ENCODE measurements at regions not wholly inside any gene's neighbourhood (a gene's known extent, or its start where the extent isn't known, plus 50 kb on each side); places are given as distances from the start of the nearest gene placed in this dataset.

DNA sequence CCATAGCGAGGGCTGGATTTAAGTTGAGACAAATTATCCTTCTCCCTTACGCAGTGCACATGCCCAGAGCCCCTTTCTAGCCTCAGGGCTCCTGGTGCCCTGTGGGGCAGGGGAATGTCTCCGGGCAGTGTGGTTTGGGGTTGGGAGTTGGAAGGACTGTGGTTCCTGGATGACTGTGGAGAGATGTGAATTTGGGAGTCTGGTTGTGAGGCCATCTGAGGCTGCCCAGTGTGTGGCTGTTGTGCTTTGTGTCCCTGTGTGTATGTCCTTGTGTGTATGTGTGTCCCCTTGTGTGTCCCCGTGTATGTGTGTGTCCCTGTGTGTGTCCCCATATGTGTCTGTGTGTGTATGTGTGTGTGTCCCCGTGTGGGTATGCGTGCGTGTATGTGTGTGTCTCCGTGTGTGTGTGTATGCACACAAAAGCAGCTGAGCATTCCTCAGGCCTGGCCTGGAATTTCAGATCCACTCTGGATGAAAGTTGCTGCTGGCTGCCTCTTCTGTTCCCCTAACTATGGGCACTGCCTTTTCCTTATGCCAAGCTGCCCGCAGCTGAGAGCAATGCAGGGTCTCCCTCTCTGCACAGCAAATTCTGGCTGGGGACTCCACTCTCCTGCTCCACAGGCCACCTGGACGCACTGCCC, 65.4 kb downstream of the UBIAD1 start:
- DNase-seq: no peak

DNA sequence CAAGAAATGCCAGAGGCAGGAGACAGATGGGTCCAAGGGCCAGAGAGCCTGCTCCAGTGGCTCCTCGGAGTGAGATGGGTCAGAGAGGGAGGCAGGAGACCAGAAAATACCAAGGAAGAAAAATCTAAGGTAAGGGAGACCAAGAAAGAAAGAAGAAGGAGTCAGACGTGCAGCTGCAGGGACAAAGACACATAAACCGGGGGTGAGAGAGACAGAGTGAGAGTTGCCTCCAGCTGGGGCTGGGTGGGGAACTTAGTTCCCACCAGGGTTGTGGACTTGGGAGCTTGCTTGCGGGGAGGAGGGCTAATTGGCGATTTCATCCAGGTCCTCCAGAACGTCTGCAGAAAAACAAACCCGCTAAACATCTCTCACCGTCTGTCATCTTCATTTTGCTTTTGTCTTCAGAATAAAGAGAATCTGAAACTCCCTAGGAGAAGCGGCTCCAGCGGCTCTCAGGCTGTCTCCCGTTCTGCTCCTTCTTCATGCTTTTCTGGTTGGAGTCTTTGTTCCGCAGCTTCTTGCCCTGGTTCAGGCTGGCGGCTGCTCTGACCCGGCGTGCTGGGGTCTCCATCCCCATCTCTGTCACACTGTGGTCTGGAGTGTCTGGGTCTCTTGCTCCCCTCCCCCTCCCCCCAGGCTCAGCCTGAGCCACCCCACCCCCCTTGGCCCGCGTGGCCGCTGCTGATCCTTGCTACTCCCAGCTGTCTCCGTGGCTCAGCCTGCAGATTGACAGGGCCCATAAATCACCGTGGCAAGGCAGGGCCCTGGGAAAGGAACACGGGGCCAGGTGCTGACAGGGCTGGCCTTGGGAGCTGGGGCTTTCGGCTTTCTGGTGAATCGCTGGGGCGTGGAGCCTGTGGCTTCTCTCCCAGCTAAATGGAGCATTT, 66.6 kb downstream of the UBIAD1 start:
- DNase-seq: peak; percentile 71

DNA sequence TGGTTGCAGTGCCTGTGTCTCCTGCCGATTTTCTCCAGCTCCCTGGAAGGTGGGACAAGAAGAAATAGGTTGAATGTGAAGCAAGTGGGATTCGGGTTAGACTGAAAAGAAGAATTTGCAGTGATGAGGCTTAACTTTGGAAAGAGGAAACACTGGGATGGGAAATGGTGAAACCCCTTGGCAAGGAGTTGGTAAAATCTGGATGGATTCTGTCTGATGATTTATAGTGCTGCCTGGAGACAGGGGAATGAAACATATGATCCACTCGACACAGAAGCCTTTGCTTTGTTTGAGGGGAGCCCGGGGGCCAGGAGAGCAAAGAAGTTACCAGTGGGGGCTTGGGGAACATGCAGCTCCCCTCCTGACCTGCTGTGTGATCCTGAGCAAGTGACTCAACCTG, 67.2 kb downstream of the UBIAD1 start:
- DNase-seq: no peak

DNA sequence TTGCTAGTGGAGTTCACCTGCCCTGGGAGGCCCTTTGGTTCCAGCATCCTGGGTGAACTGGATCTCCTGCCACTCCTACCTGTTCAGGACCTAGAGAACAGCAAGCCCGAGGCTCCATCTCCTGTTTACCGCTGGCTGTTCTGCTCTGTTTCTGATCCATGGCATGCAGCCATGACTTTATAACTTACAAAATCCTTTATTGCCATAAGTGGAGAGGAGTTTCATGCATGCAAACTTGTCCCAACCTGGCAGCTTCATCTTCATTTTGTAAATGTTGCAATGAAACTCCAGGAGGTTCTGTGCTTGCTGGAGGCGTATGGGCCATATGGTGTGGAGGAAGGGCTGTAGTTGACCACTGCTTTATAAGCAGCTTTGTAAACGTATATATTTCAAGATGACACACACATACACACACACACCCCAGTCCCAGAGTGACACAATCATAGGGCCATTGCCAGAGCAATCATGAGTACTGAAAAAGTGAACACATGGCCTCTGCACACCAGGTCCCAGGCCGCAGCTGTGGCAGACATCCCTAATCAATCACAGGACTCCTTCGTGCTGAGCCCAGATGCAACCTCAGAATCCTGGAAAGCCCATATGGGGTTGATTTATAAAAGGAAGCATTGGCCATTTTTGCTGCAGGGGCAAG, 69.0 kb downstream of the UBIAD1 start:
- DNase-seq: peak; percentile 75

DNA sequence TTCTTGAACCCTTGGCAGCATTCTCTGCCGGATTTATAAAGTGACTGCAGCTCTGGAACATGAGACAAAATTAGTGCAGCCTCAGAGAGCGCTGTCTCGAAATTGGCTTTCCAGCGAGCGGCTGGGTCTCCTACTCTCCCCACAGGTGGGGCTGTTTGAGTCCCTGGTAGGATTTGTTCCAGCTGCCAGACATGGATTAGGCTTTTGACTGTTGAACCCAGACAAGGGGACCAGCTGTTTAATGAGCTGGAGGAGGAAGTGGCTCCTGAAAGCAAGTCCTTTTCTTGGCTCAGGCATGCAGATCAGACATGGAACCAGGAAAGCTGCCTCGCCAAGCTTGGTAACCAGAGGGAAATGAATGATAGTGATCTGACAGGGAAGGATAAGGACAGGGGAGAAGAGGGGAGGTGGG, 69.6 kb downstream of the UBIAD1 start:
- DNase-seq: peak; percentile 43

DNA sequence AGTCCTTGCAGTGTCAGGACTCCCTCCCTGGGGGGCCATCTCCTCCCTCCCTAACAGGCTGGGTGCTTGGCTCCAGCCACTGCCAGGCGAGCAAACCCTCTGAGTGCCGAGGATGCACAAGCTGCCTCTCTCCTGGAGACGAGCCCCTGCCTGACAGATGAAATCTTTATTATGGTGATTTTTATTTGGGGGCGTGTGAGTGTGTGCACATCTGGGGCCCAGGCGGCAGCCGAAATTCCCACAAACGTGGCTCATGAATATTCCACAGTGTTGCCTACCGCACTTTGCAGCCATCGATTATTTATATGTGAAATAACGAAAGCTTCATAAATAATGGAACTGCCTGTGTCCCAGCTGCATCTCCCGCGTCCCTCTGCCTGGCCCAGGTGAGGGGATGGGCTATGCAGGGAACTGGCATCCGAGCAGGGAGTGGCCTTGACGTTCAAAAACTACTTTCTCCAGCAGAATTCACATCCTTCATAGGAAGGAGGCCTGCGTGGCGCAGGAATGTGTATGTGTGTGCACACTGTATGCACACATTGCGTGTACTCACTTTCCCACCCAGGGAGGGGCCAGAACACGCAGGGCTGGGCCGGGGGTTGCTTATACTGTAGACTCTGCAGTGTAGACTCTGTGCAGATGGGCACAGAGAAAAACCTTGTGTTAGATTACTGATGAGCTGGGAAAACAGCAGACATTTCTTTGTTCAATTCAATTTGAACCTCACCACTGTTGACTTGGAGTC, 73.1 kb downstream of the UBIAD1 start:
- no peak for DNase-seq

DNA sequence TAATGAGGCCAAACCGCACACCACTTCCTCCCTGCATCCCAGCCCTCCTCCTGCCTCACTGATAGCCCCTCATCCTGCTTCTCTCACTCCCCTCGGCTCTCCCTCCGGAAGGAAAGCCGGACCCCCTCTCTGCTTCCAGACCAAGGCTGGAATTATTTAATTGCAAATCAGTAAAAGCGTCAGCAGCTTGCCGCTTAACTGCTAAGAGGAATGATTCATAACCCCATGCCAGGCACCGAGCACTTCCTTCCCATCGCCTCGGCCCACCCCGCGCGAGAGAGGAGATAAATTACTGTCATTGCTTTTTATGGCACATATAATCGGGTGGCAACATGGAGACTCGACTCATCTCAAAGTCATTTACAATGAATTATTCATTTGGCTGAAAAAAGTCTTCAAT, 77.3 kb downstream of the UBIAD1 start:
- DNase-seq: no peak

DNA sequence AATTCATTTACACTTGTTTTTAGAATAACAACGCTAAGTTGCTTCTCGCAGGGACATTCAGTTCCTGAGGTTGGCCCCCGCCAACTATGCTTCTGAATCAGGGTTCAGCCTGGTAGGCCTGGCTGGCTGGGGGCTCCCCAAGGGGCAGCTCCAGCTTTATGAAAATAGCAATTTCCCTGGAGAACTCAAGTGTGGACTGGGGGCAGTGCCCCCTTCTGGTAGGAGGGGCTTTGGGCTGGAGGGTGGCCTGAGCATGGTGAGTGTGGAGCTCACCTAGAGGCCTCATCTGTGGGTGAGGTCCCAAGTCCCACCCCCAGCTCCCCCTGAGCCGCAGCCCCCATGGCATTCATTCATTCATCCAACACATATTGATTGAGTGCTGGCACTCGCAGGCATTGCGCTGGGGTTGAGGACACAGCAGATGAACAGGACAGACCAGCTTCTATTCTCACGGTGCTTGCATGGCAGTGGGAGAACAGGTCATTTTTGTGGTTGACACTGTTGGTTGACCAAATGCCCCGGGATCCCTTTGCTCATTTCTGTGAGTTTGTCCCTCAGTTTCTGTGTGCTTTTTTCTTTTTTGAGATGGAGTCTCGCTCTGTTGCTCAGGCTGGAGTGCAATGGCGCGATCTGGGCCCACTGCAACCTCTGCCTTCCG, 79.2 kb downstream of the UBIAD1 start:
- no peak for DNase-seq

DNA sequence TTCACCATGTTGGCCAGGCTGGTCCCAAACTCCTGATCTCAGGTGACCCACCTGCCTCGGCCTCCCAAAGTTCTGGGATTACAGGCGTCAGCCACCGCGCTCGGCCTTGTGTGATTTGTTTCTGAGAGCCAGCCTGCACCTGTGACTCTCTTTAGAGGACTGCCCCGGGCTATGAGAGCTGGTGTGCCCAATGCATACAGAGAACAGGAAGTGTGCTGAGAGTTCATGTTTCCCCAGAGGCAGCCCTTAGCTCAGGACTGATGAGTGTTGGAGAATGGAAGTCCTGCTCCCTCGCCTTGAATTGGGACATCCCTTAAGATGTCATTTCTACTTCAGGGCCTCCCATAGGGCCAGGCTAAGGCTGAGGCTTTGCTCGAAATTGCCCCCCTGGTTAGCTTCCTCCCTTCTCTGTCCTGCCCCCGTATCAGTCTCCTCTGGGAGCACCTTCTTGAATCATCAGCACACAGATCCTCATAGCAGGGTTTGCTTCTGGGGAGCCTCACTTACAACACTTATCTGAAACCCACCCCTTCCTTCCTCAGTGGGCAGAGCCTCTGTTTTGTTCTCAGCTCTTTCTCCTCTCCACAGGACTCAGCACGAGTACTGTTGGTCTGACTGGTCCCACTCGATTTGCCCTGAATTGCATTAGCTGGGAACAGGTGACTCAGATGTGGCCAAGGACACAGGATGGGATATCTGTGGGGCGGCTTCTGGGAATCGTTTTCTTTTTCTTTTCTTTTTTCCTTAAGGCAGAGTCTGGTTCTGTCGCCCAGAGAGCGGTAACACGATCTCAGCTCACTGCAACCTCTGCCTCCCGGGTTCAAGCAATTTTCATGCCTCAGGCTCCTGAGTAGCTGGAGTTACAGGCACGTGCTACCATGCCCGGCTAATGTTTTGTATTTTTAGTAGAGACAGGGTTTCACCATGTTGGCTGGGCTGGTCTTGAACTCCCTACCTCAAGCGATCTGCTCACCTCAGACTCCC, 80.1 kb downstream of the UBIAD1 start:
- no peak for DNase-seq

DNA sequence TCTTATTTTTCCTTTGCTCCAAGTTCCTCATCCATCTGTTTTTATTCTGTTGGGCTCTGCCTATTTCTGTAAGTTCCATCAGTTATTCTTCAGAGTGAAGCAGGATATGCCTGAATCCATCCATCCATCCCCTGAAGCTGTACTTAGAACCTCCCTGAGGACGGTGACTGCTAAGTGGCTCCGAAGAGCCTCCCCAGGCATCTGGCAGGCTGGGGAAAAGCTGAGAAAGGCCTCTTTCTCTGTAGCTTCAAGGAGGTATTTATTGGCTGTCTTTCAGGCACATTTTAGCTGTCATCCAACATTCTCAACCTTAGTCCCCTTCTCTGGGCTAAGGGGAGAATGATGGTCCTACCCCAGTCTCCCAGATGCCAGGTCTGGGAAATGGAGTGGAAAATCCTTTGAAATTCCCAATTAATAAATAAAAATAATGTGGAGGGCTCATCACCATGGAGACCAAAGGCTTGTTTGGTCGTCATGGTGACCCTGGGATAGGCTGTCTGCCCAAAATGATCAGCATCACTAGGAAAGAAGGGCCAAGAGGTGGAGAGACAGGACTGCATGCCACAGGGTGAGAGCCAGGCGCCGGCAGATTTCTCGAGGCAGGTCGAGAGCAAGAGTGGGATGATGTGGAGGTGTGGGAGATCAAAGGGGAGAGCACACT, 82.0 kb downstream of the UBIAD1 start:
- DNase-seq: no peak

DNA sequence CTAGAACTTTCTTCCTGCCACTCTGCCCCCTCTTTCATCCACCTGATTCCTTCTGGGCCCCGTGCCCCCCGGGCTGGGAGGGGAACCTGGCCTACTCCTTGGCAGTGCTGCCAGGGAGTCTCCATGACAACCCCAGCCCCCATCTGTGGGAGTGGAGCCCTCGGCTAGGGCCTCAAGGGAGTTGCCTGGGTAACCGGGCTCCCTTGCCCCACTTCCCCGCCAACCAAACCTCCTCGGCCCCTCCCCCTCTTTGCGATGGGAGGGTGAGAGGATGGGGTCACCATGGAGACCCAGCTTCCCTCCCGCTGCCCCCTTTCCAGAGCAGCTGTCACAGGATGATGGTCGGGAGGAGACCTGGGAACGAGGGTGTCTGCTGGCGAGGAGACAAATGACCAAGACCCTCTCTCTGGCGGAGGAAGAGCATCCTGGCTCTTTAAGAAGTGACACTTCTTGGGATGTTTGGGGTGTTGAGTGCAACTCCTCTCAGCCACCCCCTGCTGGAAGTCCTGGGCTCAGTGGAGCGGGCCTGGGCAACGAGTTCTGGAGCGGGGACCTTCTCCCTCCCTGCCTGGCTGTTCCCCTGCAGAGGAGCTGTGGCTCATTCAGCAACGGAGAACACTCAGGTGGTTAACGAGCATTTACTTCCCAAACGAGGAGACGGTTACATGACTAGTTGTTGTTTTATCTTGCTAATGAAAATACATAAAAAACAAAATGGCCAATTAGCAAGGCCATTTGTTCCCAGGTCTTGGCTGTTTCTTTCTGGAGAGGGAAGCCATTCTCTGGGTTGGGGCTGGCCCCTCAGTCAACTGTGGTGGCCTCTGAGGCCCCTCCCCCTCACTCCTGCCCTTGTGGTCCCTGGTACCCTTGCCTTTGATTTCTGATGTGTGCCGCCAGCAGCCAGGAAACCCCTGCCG, 82.8 kb downstream of the UBIAD1 start:
- DNase-seq: peak; percentile 29

DNA sequence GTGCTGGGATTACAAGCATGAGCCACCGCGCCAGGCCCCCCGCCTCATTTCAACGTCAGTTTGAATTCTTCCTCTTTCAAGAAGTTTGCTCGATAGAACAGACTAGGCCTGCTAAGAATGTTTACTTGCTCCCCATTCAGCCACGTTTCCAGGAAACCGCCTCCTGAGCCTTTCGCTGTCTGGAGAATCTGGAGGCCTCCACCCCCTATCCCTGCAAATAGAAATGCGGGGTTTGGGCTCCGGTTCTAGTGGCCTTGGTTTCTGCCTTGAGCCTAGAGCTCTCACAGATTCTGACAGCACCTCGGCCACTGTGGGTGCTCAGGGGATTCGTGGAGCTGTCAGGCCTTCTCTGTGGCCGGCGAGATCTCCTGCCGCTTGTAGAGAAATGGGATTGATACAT, 84.3 kb downstream of the UBIAD1 start:
- no peak for DNase-seq

DNA sequence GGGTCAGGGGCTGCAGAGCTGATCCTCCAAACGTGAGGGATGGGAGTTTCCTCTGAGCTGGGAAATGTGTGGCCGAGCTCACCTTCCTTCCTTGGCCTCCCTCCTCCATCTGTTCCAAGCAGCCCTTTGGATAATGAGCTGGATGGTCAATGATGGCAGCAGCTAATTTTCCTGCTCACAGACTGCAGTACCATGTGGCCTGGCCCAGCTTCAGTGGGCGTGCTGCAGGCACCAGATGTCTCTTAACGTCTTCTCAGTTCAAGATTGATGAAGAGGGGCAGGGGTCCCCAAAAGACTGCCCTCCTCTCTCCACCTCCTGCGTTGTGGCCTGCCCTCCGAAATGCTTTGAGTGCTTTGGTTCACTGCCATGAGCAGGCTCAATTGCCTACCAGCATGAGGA, 86.0 kb downstream of the UBIAD1 start:
- no peak for DNase-seq

DNA sequence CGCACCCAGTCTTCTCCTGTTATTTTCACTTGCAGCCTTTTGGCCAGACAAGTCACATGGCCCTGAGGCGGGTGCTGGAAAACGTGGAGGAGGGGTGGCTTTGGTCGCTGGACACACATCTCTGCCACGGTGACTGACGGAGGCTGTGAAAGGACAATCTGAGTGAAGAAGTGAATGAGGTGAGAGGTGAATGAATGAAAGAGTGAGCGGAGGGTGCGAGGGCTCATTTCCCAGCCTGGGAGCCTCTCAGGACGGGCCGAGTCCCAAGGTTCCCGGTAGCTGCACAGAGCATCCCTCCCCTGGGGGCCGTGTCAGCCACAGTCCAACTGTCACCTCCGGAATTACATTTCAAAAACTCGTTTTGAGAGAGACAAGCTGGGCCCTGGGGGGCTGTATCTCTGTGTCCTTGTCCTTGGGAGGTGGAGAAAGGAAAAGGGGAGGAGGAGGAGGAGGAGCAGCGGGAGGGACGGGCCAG, 89.6 kb downstream of the UBIAD1 start:
- no peak for DNase-seq

DNA sequence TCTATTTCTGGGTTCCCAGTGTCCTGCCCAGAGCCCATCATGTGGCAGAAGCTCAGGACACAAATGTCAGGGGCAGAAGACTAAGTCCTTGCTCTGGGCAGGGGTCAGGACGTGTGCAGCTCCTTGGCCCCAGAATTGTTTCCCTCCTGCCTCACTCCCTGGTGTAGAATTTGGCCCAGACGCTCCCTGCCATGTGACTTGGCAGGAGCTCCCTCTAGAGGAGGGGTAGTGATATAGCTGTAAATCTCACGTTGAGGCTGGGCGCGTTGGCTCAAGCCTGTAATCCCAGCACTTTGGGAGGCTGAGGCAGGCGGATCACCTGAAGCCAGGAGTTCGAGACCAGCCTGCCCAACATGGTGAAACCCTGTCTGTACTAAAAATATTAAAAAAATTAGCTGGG, 91.2 kb downstream of the UBIAD1 start:
- DNase-seq: no peak

DNA sequence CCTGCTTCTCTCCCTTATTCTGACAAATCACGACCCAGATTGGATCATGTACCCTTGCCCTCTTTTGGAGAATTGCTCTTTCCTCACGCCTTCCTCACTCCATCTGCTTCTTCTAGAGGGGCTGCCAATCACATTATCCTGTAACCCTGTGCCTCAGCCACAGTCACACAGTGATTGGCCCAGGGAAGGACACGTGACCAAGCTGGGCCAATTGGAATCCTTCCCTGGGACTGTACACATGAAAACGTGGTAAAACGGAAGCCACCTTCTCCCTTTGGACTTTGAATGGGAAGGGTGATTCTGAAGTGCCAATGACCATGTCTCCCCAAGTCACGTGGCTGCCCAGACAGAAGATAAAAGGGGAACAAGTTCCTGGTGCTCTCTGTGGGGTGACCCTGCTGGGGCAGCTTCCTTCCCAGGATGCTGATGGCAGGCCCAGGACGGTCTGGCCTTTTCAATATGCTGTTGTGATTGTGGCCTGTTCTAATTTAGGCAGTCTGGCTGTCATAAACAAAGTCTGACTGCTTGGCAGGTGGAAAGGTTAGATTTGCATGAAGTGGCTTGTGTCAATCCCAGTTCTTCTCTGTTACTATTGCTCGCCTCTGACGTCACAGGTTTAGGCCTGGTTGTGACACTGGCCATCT, 92.9 kb downstream of the UBIAD1 start:
- no peak for DNase-seq

DNA sequence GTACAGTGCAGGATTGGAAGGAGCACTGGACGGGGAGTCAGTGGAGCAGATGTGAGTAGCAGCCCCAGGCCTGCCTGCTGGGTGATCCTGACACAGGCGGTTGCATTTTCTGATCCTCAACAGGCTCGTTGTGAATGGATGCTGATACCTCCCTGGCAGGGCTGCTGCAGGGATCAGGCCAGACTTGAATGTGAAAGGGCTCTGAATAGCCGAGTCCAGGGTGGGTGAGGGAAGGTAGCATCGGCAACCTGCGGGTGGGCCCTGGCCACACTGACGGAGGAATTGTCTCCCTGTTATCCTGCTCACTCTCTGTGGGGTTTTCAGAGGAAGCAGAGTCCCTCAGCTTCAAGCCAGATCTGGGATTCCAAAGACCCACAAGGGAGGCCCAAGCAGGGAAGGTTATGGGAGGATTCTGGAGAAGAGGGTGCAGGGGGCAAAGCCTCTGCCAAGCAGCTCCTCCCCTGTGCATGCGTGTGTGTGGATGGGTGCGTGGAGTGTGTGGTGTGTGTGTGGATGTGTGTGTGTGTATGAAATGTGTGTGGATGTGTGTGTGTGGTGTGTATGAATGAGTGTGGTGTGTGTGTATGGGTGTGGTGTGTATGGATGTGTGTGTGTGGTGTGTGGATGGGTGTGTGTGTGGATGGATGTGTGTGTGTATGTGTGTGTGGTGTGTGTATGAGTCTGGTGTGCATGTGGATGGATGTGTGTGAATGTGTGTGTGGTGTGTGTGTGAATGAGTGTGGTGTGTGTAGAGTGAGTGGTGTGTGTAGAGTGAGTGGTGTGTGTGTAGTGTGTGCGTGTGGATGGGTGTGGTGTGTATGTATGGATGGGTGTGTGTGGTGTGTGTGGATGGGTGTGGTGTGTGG, 100.3 kb downstream of the UBIAD1 start:
- DNase-seq: no peak
